ENCODE measurements at regions not wholly inside any gene's neighbourhood (a gene's known extent, or its start where the extent isn't known, plus 50 kb on each side); places are given as distances from the start of the nearest gene placed in this dataset.

- TF ChIP-seq CTCF (IDR thresholded peaks at IDR 0.05) (no peak), CREB1 (CRISPR knock-in tag; IDR thresholded peaks at IDR 0.05) (no peak), KAT7 (CRISPR knock-in tag; IDR thresholded peaks at IDR 0.05; ENCODE audit: borderline replicate concordance) (no peak), HMGA2 (CRISPR knock-in tag; IDR thresholded peaks at IDR 0.05) (no peak), CBFB (CRISPR knock-in tag; IDR thresholded peaks at IDR 0.05; ENCODE audit: low read depth) (no peak), E2F4 (CRISPR knock-in tag; IDR thresholded peaks at IDR 0.05; ENCODE audit: borderline replicate concordance, low read depth) (no peak), NR2C2 (CRISPR knock-in tag; IDR thresholded peaks at IDR 0.05) (no peak), OVOL2 (CRISPR knock-in tag; IDR thresholded peaks at IDR 0.05; ENCODE audit: borderline replicate concordance) (no peak)
- TF ChIP-seq, protein P1, sequence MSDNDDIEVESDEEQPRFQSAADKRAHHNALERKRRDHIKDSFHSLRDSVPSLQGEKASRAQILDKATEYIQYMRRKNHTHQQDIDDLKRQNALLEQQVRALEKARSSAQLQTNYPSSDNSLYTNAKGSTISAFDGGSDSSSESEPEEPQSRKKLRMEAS (CRISPR knock-in tag; IDR thresholded peaks at IDR 0.05), result no peak
- TF ChIP-seq, protein P2, sequence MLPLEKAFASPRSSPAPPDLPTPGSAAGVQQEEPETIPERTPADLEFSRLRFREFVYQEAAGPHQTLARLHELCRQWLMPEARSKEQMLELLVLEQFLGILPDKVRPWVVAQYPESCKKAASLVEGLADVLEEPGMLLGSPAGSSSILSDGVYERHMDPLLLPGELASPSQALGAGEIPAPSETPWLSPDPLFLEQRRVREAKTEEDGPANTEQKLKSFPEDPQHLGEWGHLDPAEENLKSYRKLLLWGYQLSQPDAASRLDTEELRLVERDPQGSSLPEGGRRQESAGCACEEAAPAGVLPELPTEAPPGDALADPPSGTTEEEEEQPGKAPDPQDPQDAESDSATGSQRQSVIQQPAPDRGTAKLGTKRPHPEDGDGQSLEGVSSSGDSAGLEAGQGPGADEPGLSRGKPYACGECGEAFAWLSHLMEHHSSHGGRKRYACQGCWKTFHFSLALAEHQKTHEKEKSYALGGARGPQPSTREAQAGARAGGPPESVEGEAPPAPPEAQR (CRISPR knock-in tag; IDR thresholded peaks at IDR 0.05), result no peak
Measured at GRCh38 chr2:155010925-155011324, 312.4 kb downstream of the KCNJ3 start.
